ENCODE measurements at regions not wholly inside any gene's neighbourhood (a gene's known extent, or its start where the extent isn't known, plus 50 kb on each side); places are given as distances from the start of the nearest gene placed in this dataset.

DNA sequence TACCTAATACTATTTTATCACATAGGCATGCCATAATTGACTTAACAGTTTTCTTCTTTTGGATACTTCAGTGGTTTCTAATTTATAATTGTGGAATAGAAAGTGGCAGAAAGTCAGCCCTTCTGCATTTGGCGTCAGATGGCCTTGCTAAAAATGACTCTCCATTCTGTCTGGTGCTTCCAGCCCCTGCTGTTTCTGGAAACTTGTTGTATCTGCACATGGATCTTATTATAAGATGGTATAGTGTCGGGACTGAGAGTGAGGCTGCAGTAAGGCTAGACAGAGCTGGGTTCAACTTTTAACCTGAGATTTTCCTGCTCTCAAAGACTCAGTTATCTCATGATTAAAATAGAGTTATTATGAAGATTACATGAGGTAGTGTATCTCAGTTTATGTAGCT lies 74.8 kb upstream of the WDR72 start:
- peaks cover 29 to 32% of the 10 kb centered on the region in 2 experiments for H3K4me1 Mint-ChIP-seq
- Histone ChIP-seq H3K4ac (ENCODE audit: low read depth, low read length) (no peak overlapping the region), H3K4me1 (ENCODE audit: insufficient read depth, low read length) (peaks cover 2% of the 10 kb centered on the region; the same call in 1 of the 2 replicates)

More for the DNA sequence above, 74.8 kb upstream of the WDR72 start:
- H2BK120ac ChIP-seq (ENCODE audit: low read depth, low read length, poor library complexity, severe bottlenecking), result no peak overlapping the region
- no peak overlapping the region for H3T11ph ChIP-seq (ENCODE audit: low read length)
- Mint-ChIP-seq H3K27me3 (ENCODE audit: low read depth) (no peaks in the 10 kb centered on the region), H3K36me3 (ENCODE audit: insufficient read depth in 1 of 3, low read depth in 3 of 3) (no peaks in the 10 kb centered on the region), H3K9me3 (no peaks in the 10 kb centered on the region), H3K27ac (no peak overlapping the region), H3K4me3 (no peak overlapping the region)
- no peak overlapping the region for H2AK5ac ChIP-seq (ENCODE audit: insufficient read length, low read length)
- no peak overlapping the region for H3K27ac ChIP-seq (ENCODE audit: insufficient read length, low read depth, low read length)
- no peaks in the 10 kb centered on the region for H3K23me2 ChIP-seq (ENCODE audit: insufficient read length, low read depth, low read length, poor library complexity, severe bottlenecking)
- peak overlapping the region; percentile 29 for H2AFZ ChIP-seq (ENCODE audit: low read length)
- no peaks in the 10 kb centered on the region for H4K20me1 ChIP-seq (ENCODE audit: control insufficient read depth, insufficient read depth, insufficient read length)
- no peak overlapping the region for H4K5ac ChIP-seq (ENCODE audit: insufficient read length, low read depth, low read length)
- H2BK20ac ChIP-seq (ENCODE audit: low read depth, low read length, poor library complexity, severe bottlenecking), result no peak overlapping the region
- H3K79me1 ChIP-seq (ENCODE audit: insufficient read depth, low read depth, low read length, poor library complexity, severe bottlenecking), result no peaks in the 10 kb centered on the region
- no peak overlapping the region for H2BK15ac ChIP-seq (ENCODE audit: low read depth, low read length)
- H4K91ac ChIP-seq (ENCODE audit: insufficient read length, low read depth, low read length), result no peak overlapping the region
- H3K9ac ChIP-seq (ENCODE audit: extremely low read depth, insufficient read length, low read length), result no peak overlapping the region
- no peak overlapping the region for H3K4me2 ChIP-seq (ENCODE audit: insufficient read depth, insufficient read length, low read length)
- no peak overlapping the region for H2BK5ac ChIP-seq (ENCODE audit: insufficient read length, low read length)
- no peak overlapping the region for H3K56ac ChIP-seq (ENCODE audit: insufficient read length, low read depth, low read length)
- no peak overlapping the region for H4K8ac ChIP-seq (replicated peaks; ENCODE audit: insufficient read length, low read depth, low read length)
- no peak for DNase-seq
- no CpG with 5 or more reads among the region's 2 CpGs for WGBS (ENCODE audit: extremely low coverage, insufficient read length, low lambda C conversion rate)
- H3K18ac ChIP-seq (ENCODE audit: insufficient read length, low read depth, low read length), result no peak overlapping the region
- TF ChIP-seq, protein P1, sequence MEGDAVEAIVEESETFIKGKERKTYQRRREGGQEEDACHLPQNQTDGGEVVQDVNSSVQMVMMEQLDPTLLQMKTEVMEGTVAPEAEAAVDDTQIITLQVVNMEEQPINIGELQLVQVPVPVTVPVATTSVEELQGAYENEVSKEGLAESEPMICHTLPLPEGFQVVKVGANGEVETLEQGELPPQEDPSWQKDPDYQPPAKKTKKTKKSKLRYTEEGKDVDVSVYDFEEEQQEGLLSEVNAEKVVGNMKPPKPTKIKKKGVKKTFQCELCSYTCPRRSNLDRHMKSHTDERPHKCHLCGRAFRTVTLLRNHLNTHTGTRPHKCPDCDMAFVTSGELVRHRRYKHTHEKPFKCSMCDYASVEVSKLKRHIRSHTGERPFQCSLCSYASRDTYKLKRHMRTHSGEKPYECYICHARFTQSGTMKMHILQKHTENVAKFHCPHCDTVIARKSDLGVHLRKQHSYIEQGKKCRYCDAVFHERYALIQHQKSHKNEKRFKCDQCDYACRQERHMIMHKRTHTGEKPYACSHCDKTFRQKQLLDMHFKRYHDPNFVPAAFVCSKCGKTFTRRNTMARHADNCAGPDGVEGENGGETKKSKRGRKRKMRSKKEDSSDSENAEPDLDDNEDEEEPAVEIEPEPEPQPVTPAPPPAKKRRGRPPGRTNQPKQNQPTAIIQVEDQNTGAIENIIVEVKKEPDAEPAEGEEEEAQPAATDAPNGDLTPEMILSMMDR (conservative IDR thresholded peaks at IDR 0.05), result no peak
- no peak overlapping the region for H3K14ac ChIP-seq (ENCODE audit: insufficient read depth, low read length)
- H3K9me3 ChIP-seq (ENCODE audit: control insufficient read depth, low read depth, low read length), result no peaks in the 10 kb centered on the region
- H3K23ac ChIP-seq (ENCODE audit: insufficient read length, low read depth, low read length), result no peak overlapping the region
- H3K79me2 ChIP-seq (ENCODE audit: insufficient read depth, low read length), result no peaks in the 10 kb centered on the region
- no peak overlapping the region for H2BK12ac ChIP-seq (ENCODE audit: insufficient read length, low read depth, low read length)
- no peaks in the 10 kb centered on the region for H3K27me3 ChIP-seq (ENCODE audit: insufficient read depth, low read length)
